ENCODE measurements at regions not wholly inside any gene's neighbourhood (a gene's known extent, or its start where the extent isn't known, plus 50 kb on each side); places are given as distances from the start of the nearest gene placed in this dataset.

- H3K23ac ChIP-seq (ENCODE audit: low read length), result no peak overlapping the region
- peaks cover 0 to 6% of the 10 kb centered on the region in 2 experiments for H3K4me1 ChIP-seq (ENCODE audit: control insufficient read depth in 1 of 2, insufficient read depth in 2 of 2, low read length in 2 of 2)
- H2AK5ac ChIP-seq (ENCODE audit: low read length), result no peak overlapping the region
- DNase-seq, result no peak
- H2BK5ac ChIP-seq (ENCODE audit: low read depth, low read length, poor library complexity), result peak overlapping the region; percentile 56
- no peaks in the 10 kb centered on the region for H3K27me3 ChIP-seq (ENCODE audit: insufficient read depth, low read length)
- H3K4ac ChIP-seq (ENCODE audit: low read depth, low read length), result no peak overlapping the region
- no peak overlapping the region for H2BK120ac ChIP-seq (ENCODE audit: insufficient read depth, low read length, poor library complexity)
- H3K36me3 ChIP-seq (ENCODE audit: control insufficient read depth in 1 of 2, insufficient read depth in 2 of 2, low read length in 2 of 2), result no peaks in the 10 kb centered on the region
- H4K12ac ChIP-seq (ENCODE audit: low read depth, low read length), result no peak overlapping the region
- H4K91ac ChIP-seq (ENCODE audit: low read depth, low read length), result peak overlapping the region; percentile 37
- WGBS (ENCODE audit: extremely low coverage, insufficient coverage, insufficient read length), result no CpG with 5 or more reads among the region's 2 CpGs
- no peak overlapping the region for H2BK12ac ChIP-seq (ENCODE audit: low read length)
- no peak overlapping the region for H2AFZ ChIP-seq (ENCODE audit: insufficient read depth, low read length, poor library complexity)
- no peak overlapping the region for H3K27ac ChIP-seq (ENCODE audit: low read depth, low read length)
- H3K18ac ChIP-seq (ENCODE audit: low read length), result no peak overlapping the region
- no peak overlapping the region for H3K4me3 ChIP-seq (ENCODE audit: low read depth, low read length)
- H3K14ac ChIP-seq (ENCODE audit: low read length), result no peak overlapping the region
- H3K9ac ChIP-seq (ENCODE audit: low read length), result no peak overlapping the region
- no peak overlapping the region for H4K8ac ChIP-seq (ENCODE audit: low read depth, low read length)
- no peaks in the 10 kb centered on the region for H3K79me1 ChIP-seq (ENCODE audit: low read length)
- no peak overlapping the region for H3K4me2 ChIP-seq (ENCODE audit: low read length)
- no peaks in the 10 kb centered on the region for H3K79me2 ChIP-seq (ENCODE audit: control insufficient read depth, insufficient read depth, low read length, poor library complexity)
- no peaks in the 10 kb centered on the region for H3K9me3 ChIP-seq (ENCODE audit: insufficient read depth, low read depth, low read length)
These were observed 438.9 kb downstream of the ADAMTS20 start for GRCh38 chr12:43113135-43113534.

- DNase-seq, result no peak
These were observed 439.7 kb downstream of the ADAMTS20 start for GRCh38 chr12:43112101-43112920.

GRCh38 chr12:43111608-43112007, 440.4 kb downstream of the ADAMTS20 start:
- WGBS (ENCODE audit: extremely low coverage, insufficient coverage, insufficient read length), result no CpG with 5 or more reads among the region's 6 CpGs
- H4K91ac ChIP-seq (ENCODE audit: low read depth, low read length), result no peak overlapping the region
- H3K79me2 ChIP-seq (ENCODE audit: control insufficient read depth, insufficient read depth, low read length, poor library complexity), result no peaks in the 10 kb centered on the region
- no peak overlapping the region for H2AFZ ChIP-seq (ENCODE audit: insufficient read depth, low read length, poor library complexity)
- no peaks in the 10 kb centered on the region for H3K36me3 ChIP-seq (ENCODE audit: control insufficient read depth in 1 of 2, insufficient read depth in 2 of 2, low read length in 2 of 2)
- H3K9me3 ChIP-seq (ENCODE audit: insufficient read depth, low read depth, low read length), result no peaks in the 10 kb centered on the region
- H3K4ac ChIP-seq (ENCODE audit: low read depth, low read length), result no peak overlapping the region
- H3K27ac ChIP-seq (ENCODE audit: low read depth, low read length), result peak overlapping the region; percentile 44
- DNase-seq, result no peak
- H3K27me3 ChIP-seq (ENCODE audit: insufficient read depth, low read length), result no peaks in the 10 kb centered on the region
- H3K9ac ChIP-seq (ENCODE audit: low read length), result no peak overlapping the region
- no peak overlapping the region for H2AK5ac ChIP-seq (ENCODE audit: low read length)
- no peak overlapping the region for H3K14ac ChIP-seq (ENCODE audit: low read length)
- no peak overlapping the region for H3K4me2 ChIP-seq (ENCODE audit: low read length)
- H4K12ac ChIP-seq (ENCODE audit: low read depth, low read length), result no peak overlapping the region
- no peak overlapping the region for H2BK120ac ChIP-seq (ENCODE audit: insufficient read depth, low read length, poor library complexity)
- no peak overlapping the region for H3K18ac ChIP-seq (ENCODE audit: low read length)
- no peaks in the 10 kb centered on the region for H3K79me1 ChIP-seq (ENCODE audit: low read length)
- no peak overlapping the region for H3K4me3 ChIP-seq (ENCODE audit: low read depth, low read length)
- H3K4me1 ChIP-seq (ENCODE audit: control insufficient read depth in 1 of 2, insufficient read depth in 2 of 2, low read length in 2 of 2), result peaks cover 0 to 6% of the 10 kb centered on the region in 2 experiments
- H2BK5ac ChIP-seq (ENCODE audit: low read depth, low read length, poor library complexity), result no peak overlapping the region
- no peak overlapping the region for H2BK12ac ChIP-seq (ENCODE audit: low read length)
- H4K8ac ChIP-seq (ENCODE audit: low read depth, low read length), result no peak overlapping the region
- H3K23ac ChIP-seq (ENCODE audit: low read length), result no peak overlapping the region

More at GRCh38 chr12:43112101-43112920, 439.7 kb downstream of the ADAMTS20 start:
- no peak overlapping the region for H3K4me3 ChIP-seq (ENCODE audit: low read depth, low read length)
- no peak overlapping the region for H4K8ac ChIP-seq (ENCODE audit: low read depth, low read length)
- H2BK120ac ChIP-seq (ENCODE audit: insufficient read depth, low read length, poor library complexity), result no peak overlapping the region
- H2AK5ac ChIP-seq (ENCODE audit: low read length), result no peak overlapping the region
- no peak overlapping the region for H4K12ac ChIP-seq (ENCODE audit: low read depth, low read length)
- no peaks in the 10 kb centered on the region for H3K9me3 ChIP-seq (ENCODE audit: insufficient read depth, low read depth, low read length)
- peak overlapping the region; percentile 50 for H2BK12ac ChIP-seq (ENCODE audit: low read length)
- H3K79me1 ChIP-seq (ENCODE audit: low read length), result no peaks in the 10 kb centered on the region
- H3K4me1 ChIP-seq (ENCODE audit: control insufficient read depth in 1 of 2, insufficient read depth in 2 of 2, low read length in 2 of 2), result peaks cover 0 to 6% of the 10 kb centered on the region in 2 experiments
- no peak overlapping the region for H2AFZ ChIP-seq (ENCODE audit: insufficient read depth, low read length, poor library complexity)
- H3K27ac ChIP-seq (ENCODE audit: low read depth, low read length), result peak overlapping the region; percentile 50
- no CpG with 5 or more reads among the region's 8 CpGs for WGBS (ENCODE audit: extremely low coverage, insufficient coverage, insufficient read length)
- H3K18ac ChIP-seq (ENCODE audit: low read length), result no peak overlapping the region
- no peak overlapping the region for H3K4me2 ChIP-seq (ENCODE audit: low read length)
- H3K4ac ChIP-seq (ENCODE audit: low read depth, low read length), result no peak overlapping the region
- H3K27me3 ChIP-seq (ENCODE audit: insufficient read depth, low read length), result no peaks in the 10 kb centered on the region
- H4K91ac ChIP-seq (ENCODE audit: low read depth, low read length), result no peak overlapping the region
- H3K14ac ChIP-seq (ENCODE audit: low read length), result no peak overlapping the region
- H3K79me2 ChIP-seq (ENCODE audit: control insufficient read depth, insufficient read depth, low read length, poor library complexity), result no peaks in the 10 kb centered on the region
- peak overlapping the region; percentile 52 for H2BK5ac ChIP-seq (ENCODE audit: low read depth, low read length, poor library complexity)
- no peak overlapping the region for H3K9ac ChIP-seq (ENCODE audit: low read length)
- H3K36me3 ChIP-seq (ENCODE audit: control insufficient read depth in 1 of 2, insufficient read depth in 2 of 2, low read length in 2 of 2), result no peaks in the 10 kb centered on the region
- no peak overlapping the region for H3K23ac ChIP-seq (ENCODE audit: low read length)

- WGBS (ENCODE audit: extremely low coverage, insufficient coverage, insufficient read length), result no CpG with 5 or more reads among the region's 2 CpGs
- Histone ChIP-seq H3K79me2 (ENCODE audit: control insufficient read depth, insufficient read depth, low read length, poor library complexity) (no peaks in the 10 kb centered on the region), H4K91ac (ENCODE audit: low read depth, low read length) (no peak overlapping the region), H3K27ac (ENCODE audit: low read depth, low read length) (no peak overlapping the region), H3K4me1 (ENCODE audit: control insufficient read depth in 1 of 2, insufficient read depth in 2 of 2, low read length in 2 of 2) (peaks cover 0 to 6% of the 10 kb centered on the region in 2 experiments), H2BK120ac (ENCODE audit: insufficient read depth, low read length, poor library complexity) (no peak overlapping the region), H3K4me2 (ENCODE audit: low read length) (no peak overlapping the region), H3K23ac (ENCODE audit: low read length) (no peak overlapping the region), H3K27me3 (ENCODE audit: insufficient read depth, low read length) (no peaks in the 10 kb centered on the region), H2AFZ (ENCODE audit: insufficient read depth, low read length, poor library complexity) (no peak overlapping the region), H2AK5ac (ENCODE audit: low read length) (no peak overlapping the region), H3K79me1 (ENCODE audit: low read length) (no peaks in the 10 kb centered on the region), H3K36me3 (ENCODE audit: control insufficient read depth in 1 of 2, insufficient read depth in 2 of 2, low read length in 2 of 2) (no peaks in the 10 kb centered on the region), H3K18ac (ENCODE audit: low read length) (no peak overlapping the region), H2BK12ac (ENCODE audit: low read length) (no peak overlapping the region), H3K9ac (ENCODE audit: low read length) (no peak overlapping the region), H3K9me3 (ENCODE audit: insufficient read depth, low read depth, low read length) (no peaks in the 10 kb centered on the region), H3K4ac (ENCODE audit: low read depth, low read length) (no peak overlapping the region), H3K14ac (ENCODE audit: low read length) (no peak overlapping the region), H4K12ac (ENCODE audit: low read depth, low read length) (no peak overlapping the region), H4K8ac (ENCODE audit: low read depth, low read length) (no peak overlapping the region), H2BK5ac (ENCODE audit: low read depth, low read length, poor library complexity) (no peak overlapping the region), H3K4me3 (ENCODE audit: low read depth, low read length) (no peak overlapping the region)
- DNase-seq, result no peak
These were observed 442.2 kb downstream of the ADAMTS20 start for GRCh38 chr12:43109631-43110345.

All from trophoblast cell (in vitro differentiated cells and primary cell).